Memory B cell (primary cell): ENCODE measurements at regions not wholly inside any gene's neighbourhood (a gene's known extent, or its start where the extent isn't known, plus 50 kb on each side); places are given as distances from the start of the nearest gene placed in this dataset.

Source experiments
- ATAC-seq: fragments of 150-1000 bp; cut with Tn5 transposase; 2 replicates; pipeline ENCODE4 v1.10.0; 2021; ENCODE audit warnings: low read depth, mild to moderate bottlenecking, moderate library complexity
- DNase-seq, 2 donors: peaks; one replicate each; pipeline ENCODE4 v3.0.0; 2022; ENCODE audit warnings: low spot score in 2 of 2
- H3K27ac Mint-ChIP-seq: one replicate; pipeline ENCODE4 v1.8.0; 2022; ENCODE audit warnings: mild to moderate bottlenecking, moderate library complexity, mixed read lengths
- H3K27me3 Mint-ChIP-seq: one replicate; pipeline ENCODE4 v1.8.0; 2022; ENCODE audit warnings: mixed read lengths
- H3K36me3 Mint-ChIP-seq: one replicate; pipeline ENCODE4 v1.8.0; 2022; ENCODE audit warnings: mild to moderate bottlenecking, mixed read lengths
- H3K4me1 Mint-ChIP-seq: one replicate; pipeline ENCODE4 v1.8.0; 2022; ENCODE audit warnings: mixed read lengths
- H3K4me3 Mint-ChIP-seq: one replicate; pipeline ENCODE4 v1.8.0; 2022; ENCODE audit warnings: mild to moderate bottlenecking, moderate library complexity, mixed read lengths
- H3K9me3 Mint-ChIP-seq: one replicate; pipeline ENCODE4 v1.8.0; 2022; ENCODE audit warnings: mixed read lengths

DNA sequence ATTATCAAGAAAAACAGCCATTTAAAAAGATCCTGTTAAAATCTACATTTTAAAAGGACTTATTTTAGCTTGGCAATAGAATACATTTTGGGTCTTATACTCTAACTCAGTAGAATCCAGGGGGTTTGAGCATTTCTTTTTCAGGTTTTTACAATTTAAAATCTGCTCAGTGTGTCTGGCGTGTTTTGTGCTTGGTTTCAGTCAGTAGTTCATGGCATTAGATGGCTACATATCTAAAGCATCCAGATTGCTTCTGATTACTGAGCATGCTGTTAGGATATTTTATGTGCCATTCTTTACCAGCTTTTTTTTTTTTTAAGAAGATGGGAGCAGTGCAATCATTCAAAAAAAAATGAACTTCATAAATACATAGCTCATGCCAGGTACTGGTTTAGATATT lies 566.1 kb upstream of the LARGE1 start:
- no peak for ATAC-seq
- Mint-ChIP-seq H3K27ac (no peak overlapping the region), H3K4me1 (no peaks in the 10 kb centered on the region), H3K4me3 (no peak overlapping the region), H3K36me3 (no peaks in the 10 kb centered on the region), H3K27me3 (peaks cover 3% of the 10 kb centered on the region), H3K9me3 (peaks cover 7% of the 10 kb centered on the region)
- DNase-seq: no peak

DNA sequence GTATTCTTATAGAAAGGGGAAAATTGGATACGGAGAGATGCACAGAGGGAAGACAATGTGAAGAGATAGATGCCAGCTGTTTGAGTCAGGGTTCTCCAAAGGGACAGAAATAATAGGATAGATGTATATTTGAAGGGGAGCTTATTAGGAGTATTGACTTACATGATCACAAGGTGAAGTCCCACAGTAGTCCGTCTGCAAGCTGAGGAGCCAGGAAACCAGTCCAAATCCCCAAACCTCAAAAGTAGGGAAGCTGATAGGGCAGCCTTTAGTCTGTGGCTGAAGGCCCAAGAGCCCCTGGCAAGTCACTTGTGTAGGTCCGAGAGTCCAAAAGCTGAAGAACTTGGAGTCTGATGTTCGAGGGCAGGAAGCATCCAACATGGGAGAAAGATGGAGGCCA lies 569.6 kb upstream of the LARGE1 start:
- Mint-ChIP-seq H3K27me3 (peaks cover 3% of the 10 kb centered on the region), H3K27ac (no peak overlapping the region), H3K4me3 (no peak overlapping the region), H3K36me3 (no peaks in the 10 kb centered on the region), H3K4me1 (no peaks in the 10 kb centered on the region), H3K9me3 (peaks cover 9% of the 10 kb centered on the region)
- ATAC-seq (no peak), DNase-seq (no peak)

- H3K4me1 Mint-ChIP-seq: no peaks in the 10 kb centered on the region
- no peak overlapping the region for H3K27ac Mint-ChIP-seq
- peaks cover 9% of the 10 kb centered on the region for H3K9me3 Mint-ChIP-seq
- DNase-seq (no peak), ATAC-seq (no peak)
- no peak overlapping the region for H3K4me3 Mint-ChIP-seq
- H3K27me3 Mint-ChIP-seq: peaks cover 3% of the 10 kb centered on the region
- no peaks in the 10 kb centered on the region for H3K36me3 Mint-ChIP-seq
Measured at GRCh38 chr22:34490886-34491285, 570.6 kb upstream of the LARGE1 start.

- ATAC-seq (no peak), DNase-seq (no peak)
- peaks cover 9% of the 10 kb centered on the region for H3K9me3 Mint-ChIP-seq
- no peak overlapping the region for H3K4me3 Mint-ChIP-seq
- no peaks in the 10 kb centered on the region for H3K4me1 Mint-ChIP-seq
- H3K27ac Mint-ChIP-seq: no peak overlapping the region
- H3K36me3 Mint-ChIP-seq: no peaks in the 10 kb centered on the region
- H3K27me3 Mint-ChIP-seq: peaks cover 1% of the 10 kb centered on the region
Measured at GRCh38 chr22:34493486-34493885, 572.5 kb upstream of the ISX start.

GRCh38 chr22:34501366-34501965 lies 564.5 kb upstream of the ISX start:
- H3K9me3 Mint-ChIP-seq: no peaks in the 10 kb centered on the region
- H3K27me3 Mint-ChIP-seq: peaks cover 1% of the 10 kb centered on the region
- H3K4me1 Mint-ChIP-seq: no peaks in the 10 kb centered on the region
- H3K27ac Mint-ChIP-seq: no peak overlapping the region
- DNase-seq (no peak), ATAC-seq (no peak)
- H3K36me3 Mint-ChIP-seq: no peaks in the 10 kb centered on the region
- no peak overlapping the region for H3K4me3 Mint-ChIP-seq

DNA sequence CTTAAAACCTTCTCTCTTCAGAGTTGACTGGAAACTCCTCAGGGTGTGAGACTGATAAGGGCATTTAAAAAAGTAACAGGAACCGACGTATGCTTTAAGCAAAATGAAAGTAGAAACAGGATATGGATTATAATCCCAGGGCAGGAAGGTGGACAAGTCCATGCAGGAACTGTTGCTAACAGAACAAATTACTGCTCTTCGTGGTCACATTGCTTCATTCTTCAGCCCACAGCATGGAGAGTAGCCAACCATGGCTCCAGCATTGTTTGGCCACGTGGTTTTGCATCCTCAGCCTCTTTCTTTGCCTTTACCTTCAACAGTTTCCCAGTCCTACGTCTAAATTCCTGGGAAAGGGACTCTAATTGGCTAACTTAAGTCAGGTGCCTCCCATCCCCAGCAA lies 563.1 kb upstream of the ISX start:
- ATAC-seq (no peak), DNase-seq (no peak)
- Mint-ChIP-seq H3K4me3 (no peak overlapping the region), H3K9me3 (no peaks in the 10 kb centered on the region), H3K27ac (no peak overlapping the region), H3K36me3 (no peaks in the 10 kb centered on the region), H3K4me1 (no peaks in the 10 kb centered on the region), H3K27me3 (no peaks in the 10 kb centered on the region)

DNA sequence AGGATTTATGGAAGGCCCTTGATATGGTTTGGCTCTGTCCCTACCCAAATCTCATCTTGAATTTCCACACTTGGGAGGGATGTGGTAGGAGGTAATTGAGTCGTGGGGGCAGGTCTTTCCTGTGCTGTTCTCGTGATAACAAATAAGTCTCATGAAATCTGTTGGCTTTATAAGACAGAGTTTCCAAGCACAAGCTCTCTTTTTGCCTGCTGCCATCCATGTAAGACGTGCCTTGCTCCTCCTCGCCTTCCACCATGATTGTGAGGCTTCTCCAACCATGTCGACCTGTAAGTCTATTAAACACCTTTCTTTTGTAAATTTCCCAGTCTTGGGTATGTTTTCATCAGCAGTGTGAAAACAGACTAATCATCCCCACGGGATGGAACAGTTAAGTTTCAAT lies 557.2 kb upstream of the ISX start:
- ATAC-seq (no peak), DNase-seq (no peak)
- Mint-ChIP-seq H3K27ac (no peak overlapping the region), H3K36me3 (no peaks in the 10 kb centered on the region), H3K4me1 (no peaks in the 10 kb centered on the region), H3K4me3 (no peak overlapping the region), H3K9me3 (no peaks in the 10 kb centered on the region), H3K27me3 (peaks cover under 1% of the 10 kb centered on the region)

GRCh38 chr22:34526681-34527080 lies 539.3 kb upstream of the ISX start:
- peaks cover 2% of the 10 kb centered on the region for H3K27me3 Mint-ChIP-seq
- no peaks in the 10 kb centered on the region for H3K4me1 Mint-ChIP-seq
- no peaks in the 10 kb centered on the region for H3K36me3 Mint-ChIP-seq
- H3K4me3 Mint-ChIP-seq: no peak overlapping the region
- ATAC-seq: no peak
- no peak for DNase-seq
- H3K27ac Mint-ChIP-seq: no peak overlapping the region
- peaks cover 4% of the 10 kb centered on the region for H3K9me3 Mint-ChIP-seq

DNA sequence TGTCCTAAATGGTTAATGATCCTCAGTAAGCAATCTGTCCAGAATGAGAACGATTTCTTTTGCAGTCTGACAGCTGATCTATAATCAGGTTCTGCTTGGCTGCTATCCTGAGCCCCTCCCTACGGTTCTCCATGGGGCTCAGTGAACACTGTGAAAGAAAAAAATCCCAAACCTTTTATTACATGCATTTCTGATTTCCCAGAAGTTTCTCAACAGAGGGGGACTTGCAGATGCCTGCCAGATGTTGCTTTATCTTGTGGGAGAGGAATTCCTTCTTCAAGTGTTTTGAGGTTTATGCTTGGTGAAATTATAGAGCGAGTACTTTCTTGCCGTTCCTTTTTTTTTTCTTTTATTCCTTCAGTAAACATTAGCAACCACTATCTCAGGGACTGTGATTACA lies 531.9 kb upstream of the ISX start:
- no peak overlapping the region for H3K27ac Mint-ChIP-seq
- DNase-seq (no peak), ATAC-seq (no peak)
- H3K36me3 Mint-ChIP-seq: no peaks in the 10 kb centered on the region
- H3K27me3 Mint-ChIP-seq: peaks cover 2% of the 10 kb centered on the region
- H3K4me3 Mint-ChIP-seq: no peak overlapping the region
- no peaks in the 10 kb centered on the region for H3K4me1 Mint-ChIP-seq
- peaks cover 5% of the 10 kb centered on the region for H3K9me3 Mint-ChIP-seq

DNA sequence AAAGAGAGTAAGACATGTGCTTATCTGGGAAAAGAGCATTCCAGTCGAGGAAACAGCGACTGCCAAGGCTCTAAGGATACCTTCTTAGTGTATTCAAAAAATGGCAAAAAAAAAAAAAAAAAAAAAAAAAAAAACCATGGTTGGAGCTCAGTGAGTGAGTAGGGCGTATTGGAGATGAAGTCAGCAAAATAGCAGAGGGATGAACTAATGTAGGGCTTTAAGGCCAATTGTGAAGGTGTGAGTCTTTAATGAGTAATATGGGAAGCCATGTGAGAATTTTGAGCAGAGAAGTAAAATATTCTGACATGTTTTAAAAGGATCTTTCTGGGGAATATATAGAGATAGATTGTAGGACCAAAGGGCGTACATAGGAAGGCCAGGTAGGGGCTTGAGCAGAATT lies 498.6 kb upstream of the ISX start:
- Mint-ChIP-seq H3K9me3 (peaks cover 3% of the 10 kb centered on the region), H3K4me3 (no peak overlapping the region), H3K4me1 (no peaks in the 10 kb centered on the region), H3K27me3 (peaks cover 2% of the 10 kb centered on the region), H3K27ac (no peak overlapping the region), H3K36me3 (no peaks in the 10 kb centered on the region)
- ATAC-seq (no peak), DNase-seq (no peak)

GRCh38 chr22:34570408-34570807 lies 495.6 kb upstream of the ISX start:
- ATAC-seq (no peak), DNase-seq (no peak)
- Mint-ChIP-seq H3K36me3 (no peaks in the 10 kb centered on the region), H3K27ac (no peak overlapping the region), H3K27me3 (no peaks in the 10 kb centered on the region), H3K4me3 (no peak overlapping the region), H3K9me3 (peaks cover 7% of the 10 kb centered on the region), H3K4me1 (no peaks in the 10 kb centered on the region)

DNA sequence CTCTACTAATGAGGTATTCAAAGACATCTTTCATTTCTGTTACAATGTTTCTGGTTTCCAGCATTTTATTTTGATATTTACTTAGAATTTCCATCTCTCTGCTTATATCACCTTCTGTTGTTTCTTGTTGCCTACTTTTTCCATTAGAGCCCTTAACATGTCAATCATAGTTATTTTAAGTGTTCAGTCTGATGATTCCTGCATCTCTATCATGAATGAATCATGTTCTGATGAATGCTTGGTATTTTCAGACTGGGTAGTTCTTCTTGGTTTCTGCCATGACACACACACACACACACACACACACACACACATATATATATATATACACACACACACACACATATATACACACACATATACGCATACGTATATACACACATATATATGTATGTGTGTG lies 486.4 kb upstream of the ISX start:
- H3K36me3 Mint-ChIP-seq: no peaks in the 10 kb centered on the region
- no peak for ATAC-seq
- H3K9me3 Mint-ChIP-seq: peaks cover 2% of the 10 kb centered on the region
- H3K27ac Mint-ChIP-seq: no peak overlapping the region
- no peaks in the 10 kb centered on the region for H3K4me1 Mint-ChIP-seq
- H3K4me3 Mint-ChIP-seq: no peak overlapping the region
- H3K27me3 Mint-ChIP-seq: no peaks in the 10 kb centered on the region
- DNase-seq: no peak

GRCh38 chr22:34587357-34588356 lies 478.3 kb upstream of the ISX start:
- H3K4me1 Mint-ChIP-seq: no peaks in the 10 kb centered on the region
- DNase-seq (no peak), ATAC-seq (no peak)
- H3K4me3 Mint-ChIP-seq: no peak overlapping the region
- H3K9me3 Mint-ChIP-seq: peaks cover 2% of the 10 kb centered on the region
- H3K36me3 Mint-ChIP-seq: no peaks in the 10 kb centered on the region
- no peak overlapping the region for H3K27ac Mint-ChIP-seq
- peaks cover 2% of the 10 kb centered on the region for H3K27me3 Mint-ChIP-seq

- H3K4me3 Mint-ChIP-seq: no peak overlapping the region
- no peaks in the 10 kb centered on the region for H3K4me1 Mint-ChIP-seq
- DNase-seq (no peak), ATAC-seq (no peak)
- H3K36me3 Mint-ChIP-seq: no peaks in the 10 kb centered on the region
- peaks cover 2% of the 10 kb centered on the region for H3K9me3 Mint-ChIP-seq
- H3K27me3 Mint-ChIP-seq: peaks cover 2% of the 10 kb centered on the region
- H3K27ac Mint-ChIP-seq: no peak overlapping the region
Measured at GRCh38 chr22:34588871-34589545, 476.9 kb upstream of the ISX start.
